DMS153 treated with DMSO at 0.1 percent for 48 hours (cell line): ENCODE measurements at regions not wholly inside any gene's neighbourhood (a gene's known extent, or its start where the extent isn't known, plus 50 kb on each side); places are given as distances from the start of the nearest gene placed in this dataset.

Source experiments
- DNase-seq: peaks from one replicate; lab custom pipeline; 2025; ENCODE audit not compliant: unreplicated experiment; lab: John Stamatoyannopoulos, UW

- no peak for DNase-seq
Measured at GRCh38 chr1:244219149-244219548, 168.1 kb downstream of the ZBTB18 start.

GRCh38 chr1:244219802-244220201 is 168.7 kb downstream of the ZBTB18 start:
- DNase-seq = no peak

GRCh38 chr1:244220410-244220809 is 169.3 kb downstream of the ZBTB18 start:
- DNase-seq = no peak

- no peak for DNase-seq
Measured at GRCh38 chr1:244221991-244222390, 170.9 kb downstream of the ZBTB18 start.

- no peak for DNase-seq
Measured at GRCh38 chr1:244224487-244225430, 173.7 kb downstream of the ZBTB18 start.

GRCh38 chr1:244226435-244226834 is 175.4 kb downstream of the ZBTB18 start:
- DNase-seq = no peak

GRCh38 chr1:244230470-244230869 is 179.4 kb downstream of the ZBTB18 start:
- DNase-seq = no peak

GRCh38 chr1:244231193-244231571 is 180.1 kb downstream of the ZBTB18 start:
- DNase-seq = no peak

- peak; percentile 64 for DNase-seq
Measured at GRCh38 chr1:244231572-244232315, 180.7 kb downstream of the ZBTB18 start.

GRCh38 chr1:244234009-244234643 is 183.0 kb downstream of the ZBTB18 start:
- DNase-seq = no peak

GRCh38 chr1:244235157-244235556 is 184.1 kb downstream of the ZBTB18 start:
- no peak for DNase-seq

- no peak for DNase-seq
Measured at GRCh38 chr1:244236101-244236500, 185.0 kb downstream of the ZBTB18 start.

GRCh38 chr1:244236721-244237120 is 185.6 kb downstream of the ZBTB18 start:
- DNase-seq = no peak

GRCh38 chr1:244237445-244237844 is 186.4 kb downstream of the ZBTB18 start:
- no peak for DNase-seq

GRCh38 chr1:244239261-244239770 is 188.2 kb downstream of the ZBTB18 start:
- peak; percentile 98 for DNase-seq

GRCh38 chr1:244241438-244241837 is 190.4 kb downstream of the ZBTB18 start:
- DNase-seq = no peak

GRCh38 chr1:244242446-244242845 is 191.4 kb downstream of the ZBTB18 start:
- DNase-seq = no peak

GRCh38 chr1:244246334-244246733 is 195.3 kb downstream of the ZBTB18 start:
- DNase-seq = no peak

GRCh38 chr1:244248426-244248825 is 197.3 kb downstream of the ZBTB18 start:
- no peak for DNase-seq

- no peak for DNase-seq
Measured at GRCh38 chr1:244252211-244252610, 199.5 kb downstream of the ADSS2 start.

- DNase-seq = no peak
Measured at GRCh38 chr1:244254467-244254866, 197.2 kb downstream of the ADSS2 start.
